GM23338 (cell line): ENCODE measurements at regions not wholly inside any gene's neighbourhood (a gene's known extent, or its start where the extent isn't known, plus 50 kb on each side); places are given as distances from the start of the nearest gene placed in this dataset.

Source experiments
- ATAC-seq: fragments of 200-7000 bp; cut with Tn5 transposase; 3 replicates; pipeline ENCODE4 v1.9.1; 2020
- DNase-seq: peaks from one replicate; pipeline ENCODE4 v3.0.0-alpha.2; 2015; ENCODE audit warnings: low spot score
- H2AFZ ChIP-seq: fragments of 200-600 bp; sonication (generic); 2 replicates; pipeline ENCODE4 v1.8.0; 2016; ENCODE audit warnings: antibody characterized with exemption, mild to moderate bottlenecking, moderate library complexity
- H3F3A ChIP-seq: fragments of 200-600 bp; sonication (generic); replicated peaks from 2 replicates; pipeline ENCODE4 v1.8.0; 2017; ENCODE audit warnings: antibody characterized with exemption, mixed run types, low read depth
- H3K27ac ChIP-seq: fragments of 200-600 bp; sonication (generic); 2 replicates; pipeline ENCODE4 v1.6.1; 2016; ENCODE audit warnings: low read depth
- H3K27me3 ChIP-seq: fragments of 200-600 bp; sonication (generic); 2 replicates; pipeline ENCODE4 v1.8.0; 2016; ENCODE audit warnings: mild to moderate bottlenecking, mixed run types, moderate library complexity; ENCODE audit not compliant: insufficient read depth
- H3K36me3 ChIP-seq: fragments of 200-600 bp; sonication (generic); 2 replicates; pipeline ENCODE4 v1.8.0; 2016; ENCODE audit warnings: mild to moderate bottlenecking; ENCODE audit not compliant: insufficient read depth
- H3K4me1 ChIP-seq: fragments of 200-600 bp; sonication (generic); 2 replicates; pipeline ENCODE4 v1.8.0; 2016; ENCODE audit warnings: mild to moderate bottlenecking, moderate library complexity; ENCODE audit not compliant: insufficient read depth
- H3K4me2 ChIP-seq: fragments of 200-600 bp; sonication (generic); 2 replicates; pipeline ENCODE4 v1.7.1; 2017; ENCODE audit warnings: mixed run types
- H3K4me3 ChIP-seq: fragments of 200-600 bp; sonication (generic); 2 replicates; pipeline ENCODE4 v1.6.1; 2016; ENCODE audit warnings: mixed run types
- H3K79me2 ChIP-seq: fragments of 200-600 bp; sonication (generic); replicated peaks from 2 replicates; pipeline ENCODE4 v1.8.0; 2017; ENCODE audit warnings: mild to moderate bottlenecking; ENCODE audit not compliant: insufficient read depth
- H3K9me2 ChIP-seq: fragments of 200-600 bp; sonication (generic); 2 replicates; pipeline ENCODE4 v1.8.0; 2017; ENCODE audit not compliant: insufficient read depth
- H4K20me1 ChIP-seq: fragments of 200-600 bp; sonication (generic); replicated peaks from 2 replicates; pipeline ENCODE4 v1.8.0; 2017; ENCODE audit warnings: mild to moderate bottlenecking; ENCODE audit not compliant: insufficient read depth
- H3K27ac Mint-ChIP-seq: 2 replicates; pipeline ENCODE4 v1.8.0; 2020; ENCODE audit warnings: inconsistent platforms, mild to moderate bottlenecking, moderate library complexity, mixed read lengths
- H3K27me3 Mint-ChIP-seq: 3 replicates; pipeline ENCODE4 v1.8.0; 2022; ENCODE audit warnings: low read depth, mild to moderate bottlenecking, moderate library complexity, mixed read lengths, inconsistent platforms; ENCODE audit not compliant: insufficient read depth, poor library complexity
- H3K36me3 Mint-ChIP-seq: 3 replicates; pipeline ENCODE4 v1.8.0; 2021; ENCODE audit warnings: low read depth, mild to moderate bottlenecking, inconsistent platforms, moderate library complexity, mixed read lengths
- H3K4me1 Mint-ChIP-seq: 3 replicates; pipeline ENCODE4 v1.8.0; 2020; ENCODE audit warnings: mild to moderate bottlenecking, inconsistent platforms, mixed read lengths
- H3K4me3 Mint-ChIP-seq: 3 replicates; pipeline ENCODE4 v1.8.0; 2021; ENCODE audit warnings: moderate library complexity, mild to moderate bottlenecking, inconsistent platforms, mixed read lengths
- H3K9me3 Mint-ChIP-seq: 3 replicates; pipeline ENCODE4 v1.8.0; 2020; ENCODE audit warnings: moderate library complexity, mild to moderate bottlenecking, inconsistent platforms, mixed read lengths
- CTCF ChIP-seq, 2 experiments: fragments of 200-600 bp in 1 of 2; sonication (generic) in 1 of 2; conservative IDR thresholded peaks; 2 replicates each; pipeline versions ENCODE4 v1.5.1 to v1.6.1; 2016 to 2017; ENCODE audit warnings: antibody characterized with exemption in 2 of 2, low read depth in 2 of 2, mild to moderate bottlenecking in 2 of 2, moderate library complexity in 1 of 2
- EZH2phosphoT487 ChIP-seq: fragments of 200-600 bp; sonication (generic); IDR thresholded peaks from one replicate; pipeline ENCODE4 v1.8.1; 2018; ENCODE audit warnings: antibody characterized with exemption; ENCODE audit not compliant: unreplicated experiment
- ZNF114 ChIP-seq: fragments of 250-450 bp; sonication (Bioruptor Pico); IDR thresholded peaks from 2 replicates; pipeline ENCODE4 v1.5.0; 2020; ENCODE audit warnings: mild to moderate bottlenecking, moderate library complexity
- ZNF331 ChIP-seq: fragments of 250-450 bp; sonication (Bioruptor Pico); IDR thresholded peaks from 2 replicates; pipeline ENCODE4 v1.5.0; 2020; ENCODE audit warnings: low read depth, mild to moderate bottlenecking, moderate library complexity
- ZNF462 ChIP-seq: fragments of 250-450 bp; sonication (Bioruptor Pico); IDR thresholded peaks from 2 replicates; pipeline ENCODE4 v1.5.0; 2020; ENCODE audit warnings: mild to moderate bottlenecking, moderate library complexity

DNA sequence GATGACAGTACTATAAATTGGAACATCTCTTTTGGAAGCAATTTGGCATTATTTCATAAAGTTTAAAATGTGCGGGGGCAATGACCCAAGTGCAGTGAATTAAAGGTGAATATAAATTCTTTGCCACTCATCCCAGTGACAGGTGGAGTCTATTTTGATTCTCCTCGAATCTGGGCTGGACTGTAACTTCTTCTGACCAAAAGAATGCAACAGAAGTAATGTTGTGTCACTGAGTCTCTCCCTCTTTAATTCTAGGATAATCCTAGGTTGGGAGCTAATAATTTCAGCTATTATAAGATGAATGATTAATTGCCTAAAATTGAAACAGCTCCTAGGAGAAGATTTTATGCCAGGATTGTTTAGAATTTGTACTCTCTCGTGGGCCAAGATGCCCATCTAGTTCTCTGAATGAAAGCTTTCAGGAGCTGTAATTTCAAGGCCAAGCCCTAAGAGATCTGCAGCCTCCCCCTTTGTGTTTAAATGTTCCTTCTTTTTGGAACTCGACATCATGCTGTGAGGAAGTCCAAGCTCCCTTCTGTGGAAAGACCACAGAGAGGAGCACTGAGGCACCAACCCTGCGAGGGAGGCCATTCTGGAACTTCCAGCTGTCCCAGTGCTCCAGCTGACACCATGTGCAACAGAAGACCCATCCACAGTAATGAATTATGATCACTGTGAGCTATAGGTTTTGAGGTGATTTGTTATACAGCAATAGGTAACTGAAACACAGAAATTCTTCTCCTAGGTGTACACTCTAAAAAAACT lies 208.1 kb downstream of the COPRS start:
- H3K4me3 ChIP-seq = no peak overlapping the region
- H2AFZ ChIP-seq = no peak overlapping the region
- no peaks in the 10 kb centered on the region for H3F3A ChIP-seq
- ATAC-seq (no peak), DNase-seq (no peak)
- no peaks in the 10 kb centered on the region for H3K4me1 ChIP-seq
- Mint-ChIP-seq H3K27ac (no peak overlapping the region), H3K27me3 (peaks cover 3% of the 10 kb centered on the region), H3K4me3 (no peak overlapping the region), H3K4me1 (no peaks in the 10 kb centered on the region), H3K36me3 (peaks cover 2% of the 10 kb centered on the region; the same call in 1 of the 3 replicates), H3K9me3 (peaks cover 19% of the 10 kb centered on the region)
- no peaks in the 10 kb centered on the region for H3K9me2 ChIP-seq
- no peaks in the 10 kb centered on the region for H3K36me3 ChIP-seq
- H3K27ac ChIP-seq = no peak overlapping the region
- TF ChIP-seq ZNF114 (CRISPR knock-in tag) = no peak
- H4K20me1 ChIP-seq = no peaks in the 10 kb centered on the region
- H3K27me3 ChIP-seq = no peaks in the 10 kb centered on the region
- no peak overlapping the region for H3K4me2 ChIP-seq
- no peaks in the 10 kb centered on the region for H3K79me2 ChIP-seq

DNA sequence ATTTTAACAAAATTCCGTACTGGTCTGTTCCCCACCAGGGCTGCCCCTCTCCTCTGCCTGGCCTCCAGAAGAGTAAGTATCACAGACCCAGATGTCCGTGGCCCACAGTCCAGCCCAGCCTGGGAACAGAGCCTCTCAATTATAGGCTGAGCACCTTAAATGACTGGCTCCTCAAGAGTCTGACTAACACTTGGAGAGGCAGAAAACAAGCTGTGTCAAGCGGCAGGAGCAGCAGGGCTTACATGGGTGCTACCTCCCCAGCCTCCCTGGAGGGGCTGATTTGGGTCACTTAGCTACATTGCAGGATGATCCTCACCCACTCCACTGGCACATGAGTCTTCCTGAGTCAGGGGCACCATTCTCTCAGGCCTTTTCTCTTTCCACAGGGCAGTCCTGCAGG lies 209.7 kb downstream of the COPRS start:
- Histone ChIP-seq H3K79me2 (no peaks in the 10 kb centered on the region), H3K36me3 (no peaks in the 10 kb centered on the region), H3K27me3 (no peaks in the 10 kb centered on the region), H2AFZ (no peak overlapping the region), H3K4me1 (no peaks in the 10 kb centered on the region), H3K27ac (no peak overlapping the region), H3K4me2 (no peak overlapping the region), H3F3A (no peaks in the 10 kb centered on the region), H3K4me3 (no peak overlapping the region), H3K9me2 (no peaks in the 10 kb centered on the region), H4K20me1 (no peaks in the 10 kb centered on the region)
- H3K4me1 Mint-ChIP-seq = no peaks in the 10 kb centered on the region
- ATAC-seq (no peak), DNase-seq (no peak)
- H3K27me3 Mint-ChIP-seq = peaks cover 6% of the 10 kb centered on the region
- no peak overlapping the region for H3K4me3 Mint-ChIP-seq
- no peak overlapping the region for H3K27ac Mint-ChIP-seq
- peaks cover 35% of the 10 kb centered on the region for H3K9me3 Mint-ChIP-seq
- H3K36me3 Mint-ChIP-seq = peaks cover 10% of the 10 kb centered on the region; the same call in 1 of the 3 replicates
- TF ChIP-seq ZNF462 (CRISPR knock-in tag) (no peak), CTCF (conservative IDR thresholded peaks at IDR 0.05; ENCODE audit: low read depth in 2 of 2) (no peak), ZNF331 (CRISPR knock-in tag) (no peak), EZH2phosphoT487 (no peak)
